Left hindlimb (tissue), 1 donor: ENCODE measurements at regions not wholly inside any gene's neighbourhood (a gene's known extent, or its start where the extent isn't known, plus 50 kb on each side); places are given as distances from the start of the nearest gene placed in this dataset.

Experiments
- DNase-seq: peaks from one replicate; pipeline ENCODE4 v3.0.0-alpha.2; 2018

- no peak for DNase-seq
Observed at GRCh38 chr2:20541651-20542050, 94.8 kb downstream of the RHOB start.

- DNase-seq: no peak
Observed at GRCh38 chr2:20542269-20542668, 95.4 kb downstream of the RHOB start.

DNA sequence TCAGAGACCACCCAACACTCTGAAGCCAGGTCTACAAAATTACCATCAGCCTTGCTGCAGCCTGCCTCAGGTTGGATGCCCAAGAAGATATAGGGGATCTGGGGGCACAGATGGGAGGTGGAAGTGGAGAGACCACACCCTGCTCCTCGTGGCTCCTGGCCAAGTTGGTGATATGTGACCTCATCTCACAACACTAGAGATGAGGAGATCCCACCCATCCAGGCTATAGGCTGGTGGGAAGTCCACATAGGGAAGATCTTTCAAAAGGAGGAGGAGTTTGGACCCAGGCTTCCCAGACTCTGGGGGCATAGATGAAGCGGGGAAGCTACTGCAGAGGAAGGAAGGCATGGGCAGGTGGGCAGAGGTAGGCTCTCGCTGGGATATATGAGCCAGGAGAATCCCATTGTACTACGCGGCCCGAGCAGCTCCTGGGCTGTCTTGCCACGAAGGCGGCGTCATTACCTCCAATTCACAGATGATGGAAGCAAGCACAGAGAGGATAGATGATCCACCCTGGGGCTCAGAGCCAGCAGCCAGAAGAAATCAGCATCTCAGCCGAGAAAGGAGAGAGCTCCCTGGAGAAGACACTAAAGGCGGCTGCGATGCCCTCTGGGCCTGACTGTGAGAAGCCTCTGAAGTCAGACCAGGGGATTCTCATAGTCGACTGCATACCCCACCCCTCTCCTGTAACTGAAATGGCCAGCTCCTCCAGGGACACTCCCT, 96.0 kb downstream of the RHOB start:
- DNase-seq: no peak

- DNase-seq: no peak
Observed at GRCh38 chr2:20543469-20544152, 96.7 kb downstream of the RHOB start.

DNA sequence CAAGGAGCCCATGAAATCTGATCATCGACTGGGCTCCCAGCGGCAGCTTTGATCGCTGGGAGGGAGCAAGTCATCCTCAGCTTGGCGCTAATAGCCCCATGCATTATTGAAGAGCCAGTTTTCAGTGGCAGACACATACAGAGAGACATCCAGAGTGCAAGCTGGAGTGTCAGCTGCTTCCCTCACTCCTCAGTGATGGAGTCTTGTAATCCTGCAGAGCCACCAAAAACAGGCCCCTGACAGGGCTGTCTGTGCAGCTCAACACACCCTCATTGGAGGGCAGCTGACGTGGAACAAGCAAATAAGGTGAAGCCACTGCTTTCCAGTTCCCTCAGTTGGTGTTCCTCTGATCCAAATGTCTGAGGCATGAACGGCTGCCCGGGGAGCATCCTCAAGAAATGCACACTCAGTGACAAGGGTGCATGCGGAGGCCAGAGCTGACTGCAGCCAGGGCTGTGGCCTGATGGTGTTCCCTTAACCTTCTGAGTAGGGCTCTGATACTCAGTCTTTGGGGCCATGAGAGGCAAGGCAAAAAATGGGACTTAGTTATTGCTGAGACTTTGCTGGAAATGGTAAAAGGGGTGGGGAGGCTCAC, 97.4 kb downstream of the RHOB start:
- no peak for DNase-seq

DNA sequence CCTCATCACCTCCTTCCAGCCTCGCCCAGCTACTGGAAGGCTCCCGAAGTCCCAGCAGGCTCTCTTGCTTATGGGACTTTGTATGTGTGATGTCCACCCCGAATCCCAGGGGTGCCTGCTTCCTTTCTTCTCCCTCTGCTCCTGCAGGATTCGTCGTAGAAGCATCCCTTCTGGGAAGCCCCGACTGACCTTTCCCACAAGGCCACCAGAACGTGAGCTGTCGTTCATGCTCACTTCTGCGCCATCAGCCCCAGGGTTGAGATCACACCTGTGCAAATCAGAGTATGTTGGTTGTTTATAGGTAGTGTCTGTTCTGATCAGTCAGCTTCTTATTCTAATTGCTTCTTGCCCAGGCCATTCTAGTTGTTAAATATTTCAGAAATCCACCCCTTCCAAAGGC, 101.8 kb downstream of the HS1BP3 start:
- DNase-seq: no peak

DNA sequence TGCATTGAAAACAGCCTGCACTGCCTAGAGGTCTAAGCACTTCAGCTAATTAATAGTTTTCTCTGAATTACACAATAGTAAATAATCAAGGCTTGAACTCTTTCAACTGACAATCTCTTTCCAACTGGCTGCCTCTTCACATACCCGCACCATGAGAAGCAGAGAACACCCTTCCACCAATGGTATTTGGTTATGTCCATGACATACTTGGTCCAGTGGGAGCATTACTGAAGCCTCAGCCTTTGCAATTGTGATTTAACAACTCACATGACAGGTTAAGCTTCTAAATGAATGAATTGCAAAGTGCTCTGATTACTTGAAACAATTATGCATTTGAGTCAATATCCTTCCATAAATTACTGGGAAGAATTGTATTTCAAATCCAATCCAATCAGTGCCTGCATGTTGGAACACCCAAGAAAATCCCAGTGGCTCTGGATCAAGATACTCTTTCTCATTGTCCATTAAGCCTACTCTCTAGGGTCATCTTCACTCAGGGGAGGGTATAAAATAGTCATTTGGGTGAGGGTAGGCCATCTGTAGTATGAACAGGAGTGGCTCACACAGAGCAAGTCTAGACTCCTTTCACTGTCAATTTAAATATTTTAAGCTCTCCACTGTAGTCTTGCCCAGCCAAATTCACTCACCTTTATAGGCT, 101.1 kb downstream of the HS1BP3 start:
- no peak for DNase-seq

DNA sequence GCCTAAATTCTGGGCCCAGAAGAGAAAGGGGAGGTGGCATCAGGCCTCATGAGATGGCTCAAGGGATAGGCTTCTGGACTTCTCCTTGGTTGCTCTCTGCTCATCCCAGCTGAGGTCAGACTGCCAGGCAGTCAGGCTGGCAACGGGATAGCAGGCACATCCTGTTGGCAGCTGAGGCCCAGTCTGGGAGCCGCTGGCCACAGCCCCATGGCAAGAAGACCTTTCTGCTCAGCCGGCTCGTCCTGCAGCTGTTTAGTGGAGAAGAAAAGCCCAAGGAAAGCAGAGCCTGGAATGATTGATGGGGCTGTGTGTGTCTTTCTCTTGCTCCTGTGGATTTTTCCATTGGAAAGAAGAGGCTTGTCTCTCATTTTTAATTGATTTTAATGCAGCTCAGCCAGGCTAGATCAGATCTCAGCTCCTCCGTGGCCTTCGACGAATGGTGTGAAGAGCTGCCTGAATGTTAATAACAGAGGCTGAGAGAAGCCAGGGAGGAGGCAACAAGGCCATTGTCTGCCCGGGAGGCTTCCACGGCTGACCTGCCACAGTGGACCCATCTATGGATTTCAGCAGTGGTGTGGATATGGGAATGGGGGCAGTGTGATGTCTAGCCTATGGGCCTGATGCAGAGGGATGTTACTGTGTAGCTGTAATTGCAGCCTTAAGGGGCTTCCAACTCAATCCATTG, 99.5 kb downstream of the HS1BP3 start:
- peak; percentile 80 for DNase-seq

DNA sequence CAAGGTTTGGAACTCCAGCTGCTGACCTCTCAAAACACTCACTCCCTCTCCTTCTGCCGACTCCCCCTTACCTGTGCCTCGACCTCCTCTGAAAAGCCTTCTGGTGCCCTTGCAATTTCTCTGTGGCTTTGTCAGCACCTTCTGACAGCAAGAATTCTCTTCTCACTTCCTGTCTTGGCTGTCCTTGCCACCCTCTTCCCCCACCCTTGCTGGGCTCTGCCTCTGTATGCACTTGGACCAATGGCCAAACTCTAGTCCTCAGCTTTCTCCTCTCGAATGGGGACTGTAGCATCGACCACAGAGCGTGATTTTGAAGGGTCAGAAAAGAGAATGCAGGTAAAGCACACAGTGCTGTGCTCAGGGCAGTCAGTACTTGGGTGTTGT, 99.0 kb downstream of the HS1BP3 start:
- DNase-seq: no peak

- DNase-seq: no peak
Observed at GRCh38 chr2:20552847-20553246, 98.1 kb downstream of the HS1BP3 start.

GRCh38 chr2:20553580-20553979, 97.3 kb downstream of the HS1BP3 start:
- DNase-seq: no peak

DNA sequence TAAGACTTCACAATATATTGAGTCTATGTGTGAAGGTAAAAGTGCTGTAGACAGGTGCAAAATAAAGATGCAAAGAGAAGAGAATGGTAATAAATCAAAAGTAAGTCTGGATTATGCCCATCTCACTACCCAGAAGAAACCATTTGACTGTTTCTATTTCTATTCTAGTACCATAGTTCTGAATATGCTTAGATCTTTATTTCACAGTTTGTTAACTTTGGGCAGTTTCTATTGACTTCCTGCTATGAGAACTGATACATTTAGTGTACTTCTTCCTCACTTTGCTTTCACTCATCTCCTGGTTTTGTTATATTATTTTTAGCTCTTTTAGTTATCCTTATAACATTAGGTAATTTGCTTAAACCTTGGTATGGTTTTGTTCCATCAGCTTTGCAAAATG, 94.9 kb downstream of the HS1BP3 start:
- no peak for DNase-seq

DNA sequence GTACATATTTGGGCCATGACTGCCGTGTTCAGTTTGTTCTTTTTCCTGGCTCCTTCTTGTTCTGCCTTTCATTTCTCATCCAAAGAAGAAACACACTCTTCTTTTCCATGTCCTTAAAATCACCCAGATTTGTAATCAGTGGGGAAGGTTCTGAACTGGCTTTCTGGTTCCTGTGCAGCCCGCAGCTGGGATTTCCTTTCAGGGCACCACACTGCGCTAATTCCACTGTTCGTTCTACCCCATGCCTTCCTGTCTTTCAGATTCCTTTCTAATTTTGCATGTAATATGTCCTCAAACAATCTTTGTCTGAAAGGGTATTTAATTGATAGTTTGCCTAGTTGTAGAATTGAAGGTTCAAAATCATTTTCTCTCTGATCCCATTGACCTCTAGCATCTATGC, 94.1 kb downstream of the HS1BP3 start:
- DNase-seq: no peak

- DNase-seq: no peak
Observed at GRCh38 chr2:20557226-20557625, 93.7 kb downstream of the HS1BP3 start.

- no peak for DNase-seq
Observed at GRCh38 chr2:20557635-20558034, 93.3 kb downstream of the HS1BP3 start.

DNA sequence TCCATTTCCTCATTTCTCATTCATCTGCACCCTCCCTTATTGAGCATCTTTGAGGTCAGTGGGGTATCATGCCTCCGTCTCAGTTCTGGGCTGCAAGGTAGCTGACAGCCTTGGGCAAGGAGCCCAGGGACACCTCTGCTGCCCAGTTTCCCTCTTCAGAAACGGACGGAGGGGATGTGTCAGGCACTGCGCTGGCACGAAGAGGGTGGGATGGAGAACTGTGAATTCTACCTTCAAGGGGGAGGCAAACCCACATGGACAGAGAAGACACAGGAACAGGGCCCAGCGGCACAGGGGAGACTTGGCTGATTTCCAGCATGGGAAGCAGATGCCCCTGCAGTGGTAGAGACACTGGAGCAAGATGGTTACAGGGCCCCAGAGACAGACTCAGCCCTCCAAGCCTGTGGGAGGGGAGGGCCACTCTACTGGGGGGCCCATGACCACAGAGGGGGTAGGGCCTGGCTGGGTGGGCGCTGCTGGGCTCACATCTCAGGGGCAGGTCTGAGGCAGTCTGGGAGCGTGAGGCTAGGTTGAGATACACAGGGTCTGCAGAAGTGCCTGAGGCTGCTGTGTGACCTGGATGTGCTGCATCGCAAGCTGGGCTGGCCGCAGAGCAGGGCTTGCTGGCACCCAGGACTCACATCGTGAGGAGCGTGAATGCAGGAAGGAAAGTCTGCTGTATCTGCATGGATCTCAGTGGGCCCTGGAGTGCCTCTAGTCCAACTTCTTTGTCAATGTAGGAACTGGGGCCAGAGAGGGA, 92.3 kb downstream of the HS1BP3 start:
- peak; percentile 20 for DNase-seq

DNA sequence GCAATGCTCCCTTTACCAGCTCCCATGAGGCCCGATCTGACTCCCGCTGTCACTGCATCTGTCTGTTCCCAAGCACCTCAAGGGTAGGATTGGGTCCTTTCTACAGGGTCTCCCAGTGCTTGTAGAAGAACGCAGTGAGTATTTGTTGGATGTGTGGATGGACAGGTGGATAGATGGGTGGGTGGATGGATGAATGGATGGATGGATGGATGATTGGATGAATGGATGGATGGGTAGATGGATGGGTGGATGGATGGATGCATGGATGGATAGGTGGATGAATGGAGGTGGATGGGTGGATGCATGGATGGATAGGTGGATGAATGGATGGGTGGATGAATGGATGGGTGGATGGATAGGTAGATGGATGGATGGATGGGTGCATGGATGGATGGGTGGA, 91.6 kb downstream of the HS1BP3 start:
- no peak for DNase-seq

DNA sequence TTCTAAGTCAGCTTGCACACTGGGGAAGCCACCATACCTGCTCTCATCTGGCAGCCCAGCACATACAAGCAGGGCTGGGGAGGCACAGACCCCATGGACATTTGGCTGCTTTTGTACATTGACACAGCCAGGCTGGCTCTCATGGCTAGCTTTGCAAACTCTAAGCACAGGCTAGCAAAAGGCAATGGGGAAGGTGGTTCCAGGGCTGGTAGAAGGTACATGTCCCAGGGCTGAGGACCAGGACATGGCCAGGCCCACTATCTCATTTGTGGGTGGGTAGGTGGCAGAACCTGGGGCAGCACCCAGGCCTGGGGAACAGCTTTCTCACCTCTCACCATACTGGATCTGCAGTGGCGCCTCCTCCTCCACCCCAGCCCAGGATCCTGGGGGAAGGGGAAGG, 90.9 kb downstream of the HS1BP3 start:
- no peak for DNase-seq

- peak; percentile 18 for DNase-seq
Observed at GRCh38 chr2:20560891-20561636, 89.8 kb downstream of the HS1BP3 start.

- no peak for DNase-seq
Observed at GRCh38 chr2:20561637-20562454, 89.1 kb downstream of the HS1BP3 start.
